AG04449 (cell line): ENCODE measurements at regions not wholly inside any gene's neighbourhood (a gene's known extent, or its start where the extent isn't known, plus 50 kb on each side); places are given as distances from the start of the nearest gene placed in this dataset.
A peak's percentile ranks its signal among the peaks of the same experiment; 100 is the strongest.

Experiments
- CTCF ChIA-PET: fragments of 350-600 bp; formaldehyde crosslinking; extraction: SDS; loops from one replicate; lab custom pipeline; 2021; ENCODE audit warnings: antibody characterized with exemption; lab: Yijun Ruan, JAX
- POLR2A ChIA-PET: fragments of 400-600, 350-600 bp; formaldehyde crosslinking; extraction: SDS; loops from one replicate; lab custom pipeline; 2020; ENCODE audit warnings: antibody characterized with exemption, inconsistent platforms; lab: Yijun Ruan, JAX
- DNase-seq: peaks from one replicate; pipeline ENCODE4 v3.0.0-alpha.2; 2010; ENCODE audit warnings: low read depth, low spot score
- H3K4me3 ChIP-seq: 2 replicates; pipeline ENCODE4 v1.5.1; 2011; ENCODE audit warnings: low read depth, mild to moderate bottlenecking, control low read depth, low read length
- CTCF ChIP-seq: IDR thresholded peaks from one replicate; pipeline ENCODE4 v1.5.1; 2011; ENCODE audit warnings: mild to moderate bottlenecking, moderate library complexity, low read length, control low read depth, inconsistent platforms; ENCODE audit not compliant: insufficient read depth; ENCODE audit errors: missing control alignments

GRCh38 chr12:87922736-87923135 lies 106.5 kb downstream of the C12orf50 start:
- ChIA-PET CTCF (interaction anchor here (1.3 to 2.4 kb wide), 2 partner anchors 30 to 56 kb away, joined by 3 to 9 read pairs; no protein-coding TSS in a partner anchor), POLR2A (no interaction called here)

GRCh38 chr12:87921621-87922020 lies 107.6 kb downstream of the C12orf50 start:
- POLR2A ChIA-PET, result no interaction called here
- CTCF ChIA-PET, result interaction anchor here (2.4 kb wide), 1 partner anchor 31 kb away, joined by 9 read pairs; no protein-coding TSS in a partner anchor
- no peak overlapping the region for H3K4me3 ChIP-seq
- no peak for DNase-seq
- TF ChIP-seq CTCF, result no peak

More at GRCh38 chr12:87922736-87923135, 106.5 kb downstream of the C12orf50 start:
- no peak for TF ChIP-seq CTCF
- DNase-seq, result peak; percentile 55
- no peak overlapping the region for H3K4me3 ChIP-seq

- H3K4me3 ChIP-seq, result no peak overlapping the region
- TF ChIP-seq CTCF, result no peak
- no peak for DNase-seq
- ChIA-PET POLR2A (no interaction called here), CTCF (no interaction called here)
Observed at GRCh38 chr12:87920139-87920538, 109.1 kb downstream of the C12orf50 start.

GRCh38 chr12:87901457-87901856 lies 127.7 kb downstream of the C12orf50 start:
- no peak overlapping the region for H3K4me3 ChIP-seq
- TF ChIP-seq CTCF, result no peak
- no peak for DNase-seq
- ChIA-PET POLR2A (no interaction called here), CTCF (no interaction called here)

- CTCF ChIA-PET, result interaction anchor here (1.1 kb wide), 1 partner anchor 50 kb away, joined by 3 read pairs; no protein-coding TSS in a partner anchor
- POLR2A ChIA-PET, result no interaction called here
- no peak for TF ChIP-seq CTCF
Observed at GRCh38 chr12:87897662-87898061, 131.5 kb downstream of the C12orf50 start.

GRCh38 chr12:87883806-87884205 lies 145.4 kb downstream of the C12orf50 start:
- CTCF ChIA-PET, result interaction anchor here (1.6 kb wide), 1 partner anchor 69 kb away, joined by 6 read pairs; no protein-coding TSS in a partner anchor

More at GRCh38 chr12:87897662-87898061, 131.5 kb downstream of the C12orf50 start:
- no peak for DNase-seq
- H3K4me3 ChIP-seq, result no peak overlapping the region

More at GRCh38 chr12:87883806-87884205, 145.4 kb downstream of the C12orf50 start:
- H3K4me3 ChIP-seq, result no peak overlapping the region
- POLR2A ChIA-PET, result no interaction called here
- no peak for DNase-seq
- no peak for TF ChIP-seq CTCF
